H1 (cell line): ENCODE measurements at regions not wholly inside any gene's neighbourhood (a gene's known extent, or its start where the extent isn't known, plus 50 kb on each side); places are given as distances from the start of the nearest gene placed in this dataset.

Source experiments
- CTCF ChIA-PET: fragments of 300-600 bp; sonication (Branson Sonifier 250); formaldehyde crosslinking; loops from one replicate; lab custom pipeline; 2021; ENCODE audit not compliant: partially characterized antibody; lab: Charles Lee
- POLR2A ChIA-PET: fragments of 300-600 bp; sonication (Branson Sonifier 250); formaldehyde crosslinking; loops from one replicate; lab custom pipeline; 2021; ENCODE audit warnings: inconsistent platforms; ENCODE audit not compliant: partially characterized antibody; lab: Charles Lee
- DNase-seq, 2 experiments: peaks; one replicate each; pipeline versions ENCODE4 v3.0.0 to v3.0.0-alpha.2; 2010 to 2022; ENCODE audit warnings: low spot score in 2 of 2, low read depth in 1 of 2, mixed read lengths in 1 of 2
- FAIRE-seq: peaks from 2 replicates; lab custom pipeline; 2011; peaks lifted over from hg19 to GRCh38; lab: Jason Lieb, UNC
- H2AFZ ChIP-seq: 2 replicates; pipeline ENCODE4 v1.8.1; 2012; ENCODE audit warnings: low read length, inconsistent platforms
- H2AK5ac ChIP-seq: 2 replicates; pipeline ENCODE4 v1.6.1; 2013; ENCODE audit warnings: low read depth, low read length
- H2BK120ac ChIP-seq: replicated peaks from 2 replicates; pipeline ENCODE3; 2013; ENCODE audit warnings: low read depth, low read length, inconsistent platforms
- H2BK12ac ChIP-seq: 2 replicates; pipeline ENCODE4 v1.6.1; 2013; ENCODE audit warnings: low read depth, low read length
- H2BK15ac ChIP-seq: 2 replicates; pipeline ENCODE4 v1.6.1; 2013; ENCODE audit warnings: low read length
- H2BK20ac ChIP-seq: 2 replicates; pipeline ENCODE4 v1.6.1; 2013; ENCODE audit warnings: low read length
- H2BK5ac ChIP-seq: 2 replicates; pipeline ENCODE4 v1.6.1; 2013; ENCODE audit warnings: low read depth, low read length
- H3K14ac ChIP-seq: 2 replicates; pipeline ENCODE4 v1.6.1; 2013; ENCODE audit warnings: inconsistent platforms; ENCODE audit not compliant: insufficient read length
- H3K18ac ChIP-seq: 2 replicates; pipeline ENCODE4 v1.6.1; 2013; ENCODE audit warnings: low read length; ENCODE audit errors: extremely low read depth
- H3K23ac ChIP-seq: 2 replicates; pipeline ENCODE4 v1.6.1; 2013; ENCODE audit warnings: inconsistent platforms; ENCODE audit not compliant: insufficient read length
- H3K23me2 ChIP-seq: 2 replicates; pipeline ENCODE4 v1.6.1; 2013; ENCODE audit warnings: low read depth, low read length
- H3K27ac ChIP-seq: 2 replicates; pipeline ENCODE4 v1.6.1; 2011; ENCODE audit warnings: low read depth, low read length, inconsistent platforms
- H3K27me3 ChIP-seq, 4 experiments: replicated peaks in 1 of 4; 1 replicate in 1 of 4; 2 replicates in 3 of 4; pipeline versions ENCODE4 v1.6.1 to v1.8.1; 2011 to 2013; ENCODE audit warnings: low read length in 3 of 4, mild to moderate bottlenecking in 3 of 4, inconsistent platforms in 2 of 4, mixed read lengths in 2 of 4, moderate library complexity in 1 of 4; ENCODE audit not compliant: control insufficient read depth in 3 of 4, insufficient read depth in 3 of 4; ENCODE audit errors: extremely low read depth in 1 of 4
- H3K36me3 ChIP-seq, 4 experiments: 2 replicates each; pipeline versions ENCODE4 v1.6.1 to v1.8.1; 2011 to 2013; ENCODE audit warnings: mild to moderate bottlenecking in 4 of 4, low read length in 3 of 4, moderate library complexity in 2 of 4, control low read depth in 1 of 4, inconsistent platforms in 1 of 4; ENCODE audit not compliant: insufficient read depth in 4 of 4, control insufficient read depth in 2 of 4
- H3K4ac ChIP-seq: replicated peaks from 2 replicates; pipeline ENCODE3; 2013; ENCODE audit warnings: low read length, low read depth, mixed read lengths, inconsistent platforms; ENCODE audit not compliant: insufficient read length
- H3K4me1 ChIP-seq, 4 experiments: replicated peaks in 1 of 4; 1 replicate in 1 of 4; 2 replicates in 3 of 4; pipeline versions ENCODE4 v1.6.1 to v1.8.1; 2011 to 2013; ENCODE audit warnings: low read length in 3 of 4, inconsistent platforms in 2 of 4, mixed read lengths in 1 of 4; ENCODE audit not compliant: insufficient read depth in 4 of 4, control insufficient read depth in 3 of 4
- H3K4me2 ChIP-seq, 2 experiments: 2 replicates each; pipeline versions ENCODE4 v1.6.1 to v1.8.1; 2011 to 2013; ENCODE audit warnings: low read depth in 2 of 2, low read length in 2 of 2, control low read depth in 1 of 2, inconsistent platforms in 1 of 2, mild to moderate bottlenecking in 1 of 2; ENCODE audit not compliant: insufficient read depth in 1 of 2
- H3K4me3 ChIP-seq, 4 experiments: fragments of 200-600, 300-600 bp in 1 of 4; sonication (generic), shearing (Covaris generic), sonication (Bioruptor Twin) in 1 of 4; 2 replicates each; pipeline versions ENCODE4 v1.5.1 to v1.8.1; 2011 to 2016; ENCODE audit warnings: low read length in 4 of 4, low read depth in 3 of 4, control low read depth in 2 of 4, inconsistent platforms in 2 of 4, mild to moderate bottlenecking in 2 of 4, mixed read lengths in 1 of 4, moderate library complexity in 1 of 4; ENCODE audit not compliant: insufficient read depth in 2 of 4; ENCODE audit errors: extremely low read depth in 1 of 4
- H3K56ac ChIP-seq: replicated peaks from 2 replicates; pipeline ENCODE3; 2013; ENCODE audit warnings: low read depth, mild to moderate bottlenecking, mixed read lengths, low read length, inconsistent platforms; ENCODE audit not compliant: insufficient read length
- H3K79me1 ChIP-seq: 2 replicates; pipeline ENCODE4 v1.6.1; 2013; ENCODE audit warnings: low read depth, low read length, control low read depth
- H3K79me2 ChIP-seq, 2 experiments: 2 replicates each; pipeline versions ENCODE4 v1.6.1 to v1.8.1; 2012 to 2013; ENCODE audit warnings: low read length in 2 of 2, mild to moderate bottlenecking in 2 of 2, inconsistent platforms in 1 of 2; ENCODE audit not compliant: insufficient read depth in 2 of 2, control insufficient read depth in 1 of 2
- H3K9ac ChIP-seq, 4 experiments: replicated peaks in 1 of 4; 1 replicate in 1 of 4; 2 replicates in 3 of 4; pipeline versions ENCODE4 v1.6.1 to v1.8.1; 2011 to 2013; ENCODE audit warnings: low read depth in 3 of 4, low read length in 3 of 4, control low read depth in 2 of 4, mild to moderate bottlenecking in 2 of 4, moderate library complexity in 2 of 4, inconsistent platforms in 1 of 4; ENCODE audit errors: extremely low read depth in 1 of 4
- H3K9me3 ChIP-seq, 2 experiments: 2 replicates each; pipeline versions ENCODE4 v1.6.1 to v1.8.1; 2012 to 2013; ENCODE audit warnings: mild to moderate bottlenecking in 2 of 2, moderate library complexity in 2 of 2, control low read depth in 1 of 2, inconsistent platforms in 1 of 2, low read depth in 1 of 2, low read length in 1 of 2, mixed read lengths in 1 of 2; ENCODE audit not compliant: insufficient read depth in 2 of 2
- H4K20me1 ChIP-seq, 2 experiments: replicated peaks in 1 of 2; 2 replicates each; pipeline versions ENCODE3 to v1.8.1; 2011 to 2013; ENCODE audit warnings: inconsistent platforms in 2 of 2, low read length in 2 of 2, mild to moderate bottlenecking in 1 of 2; ENCODE audit not compliant: insufficient read depth in 2 of 2, control insufficient read depth in 1 of 2
- H4K5ac ChIP-seq: 2 replicates; pipeline ENCODE4 v1.6.1; 2013; ENCODE audit warnings: low read length, low read depth, mixed read lengths, inconsistent platforms; ENCODE audit not compliant: insufficient read length
- H4K8ac ChIP-seq: 2 replicates; pipeline ENCODE4 v1.8.0; 2013; ENCODE audit warnings: mild to moderate bottlenecking, moderate library complexity, low read length, inconsistent platforms; ENCODE audit not compliant: insufficient read depth; ENCODE audit errors: extremely low read depth
- H4K91ac ChIP-seq: replicated peaks from 2 replicates; pipeline ENCODE3; 2013; ENCODE audit warnings: low read length, mixed read lengths, inconsistent platforms; ENCODE audit not compliant: insufficient read length
- ASH2L ChIP-seq: fragments of 200-600, 300-600 bp; sonication (generic); IDR thresholded peaks from one replicate; pipeline ENCODE4 v1.7.1; 2017; ENCODE audit warnings: low read length
- ATF2 ChIP-seq: IDR thresholded peaks from 2 replicates; pipeline ENCODE4 v1.6.1; 2012; ENCODE audit warnings: low read length, inconsistent platforms
- E2F6 ChIP-seq: IDR thresholded peaks from 2 replicates; pipeline ENCODE4 v1.6.1; 2012; ENCODE audit warnings: inconsistent platforms
- JUN ChIP-seq: IDR thresholded peaks from 2 replicates; pipeline ENCODE4 v1.6.1; 2011; ENCODE audit warnings: low read depth, mild to moderate bottlenecking, improper control_type of control experiment, low read length
- SP1 ChIP-seq: IDR thresholded peaks from 2 replicates; pipeline ENCODE4 v1.6.1; 2011; ENCODE audit warnings: low read depth, low read length
- SUZ12 ChIP-seq: fragments of 200-600 bp; sonication (generic); IDR thresholded peaks from 2 replicates; pipeline ENCODE4 v1.6.1; 2012; ENCODE audit warnings: mild to moderate bottlenecking, inconsistent platforms, low read length, moderate library complexity, mixed read lengths
- TBP ChIP-seq: IDR thresholded peaks from 2 replicates; pipeline ENCODE4 v1.6.1; 2011; ENCODE audit warnings: low read depth, low read length, improper control_type of control experiment
- WGBS, 2 experiments: shearing (Covaris generic) in 1 of 2; methylation state at CpG; one replicate each; pipeline versions ENCODE4 v1.1.6 to v1.1.7; 2013 to 2015; ENCODE audit warnings: low lambda C conversion rate in 2 of 2, mixed read lengths in 2 of 2, inconsistent platforms in 1 of 2, low coverage in 1 of 2, missing lambda C conversion rate in 1 of 2; ENCODE audit not compliant: insufficient replicate concordance in 2 of 2, insufficient coverage in 1 of 2, insufficient read length in 1 of 2; ENCODE audit errors: extremely low coverage in 1 of 2, missing lambda C conversion rate in 1 of 2; 5-methylcytosine and 5-hydroxymethylcytosine counted together

- DNase-seq: no peak
- no peak overlapping the region for H2BK120ac ChIP-seq
- no peak overlapping the region for H4K8ac ChIP-seq
- H3K36me3 ChIP-seq: no peaks in the 10 kb centered on the region
- WGBS, 2 experiments: 93% methylated on average over 3 of the region's 3 CpGs; no CpG with 5 or more reads in 1 of the 2 experiments
- H3K9ac ChIP-seq: no peak overlapping the region
- no peaks in the 10 kb centered on the region for H3K9me3 ChIP-seq
- FAIRE-seq: no peak
- H2BK20ac ChIP-seq: no peak overlapping the region
- peaks cover 6 to 23% (median 9%) of the 10 kb centered on the region in 4 experiments; a peak in 5 of 7 replicates for H3K4me1 ChIP-seq
- no peak overlapping the region for H3K27ac ChIP-seq
- H3K27me3 ChIP-seq: no peaks in the 10 kb centered on the region
- H2AK5ac ChIP-seq: no peak overlapping the region
- H3K4me2 ChIP-seq: no peak overlapping the region
- no peak overlapping the region; the same call in 1 of the 2 replicates for H3K18ac ChIP-seq
- no peaks in the 10 kb centered on the region for H3K79me2 ChIP-seq
- H3K14ac ChIP-seq: no peak overlapping the region
- H3K23ac ChIP-seq: no peak overlapping the region
- H3K79me1 ChIP-seq: no peaks in the 10 kb centered on the region
- CTCF ChIA-PET: no interaction called here
- H2AFZ ChIP-seq: no peak overlapping the region
- TF ChIP-seq TBP (no peak), JUN (no peak), ATF2 (no peak), E2F6 (no peak), ASH2L (no peak), SP1 (no peak), SUZ12 (no peak)
- H3K4me3 ChIP-seq: no peak overlapping the region
- POLR2A ChIA-PET: no interaction called here
- H4K5ac ChIP-seq: no peak overlapping the region
- H3K4ac ChIP-seq: no peak overlapping the region
- H4K20me1 ChIP-seq: no peaks in the 10 kb centered on the region
- peak overlapping the region; percentile 2 for H4K91ac ChIP-seq
- H2BK15ac ChIP-seq: no peak overlapping the region
- H2BK5ac ChIP-seq: no peak overlapping the region; the same call in 1 of the 2 replicates
- H3K56ac ChIP-seq: no peak overlapping the region
- no peak overlapping the region for H2BK12ac ChIP-seq
- H3K23me2 ChIP-seq: no peaks in the 10 kb centered on the region
These were observed 1308.8 kb downstream of the ROBO2 start for GRCh38 chr3:78348664-78349063.
